Osteoblast (primary cell): ENCODE measurements at regions not wholly inside any gene's neighbourhood (a gene's known extent, or its start where the extent isn't known, plus 50 kb on each side); places are given as distances from the start of the nearest gene placed in this dataset.
A peak's percentile ranks its signal among the peaks of the same experiment; 100 is the strongest.

Experiments used
- DNase-seq: peaks from one replicate; pipeline ENCODE4 v3.0.0; 2011; ENCODE audit warnings: low spot score, mixed read lengths; ENCODE audit not compliant: insufficient read length; ENCODE audit errors: missing footprints
- H2AFZ ChIP-seq: 2 replicates; pipeline ENCODE4 v1.6.0; 2011; ENCODE audit warnings: mild to moderate bottlenecking, low read length
- H3K27ac ChIP-seq: 2 replicates; pipeline ENCODE4 v1.5.1; 2011; ENCODE audit warnings: mild to moderate bottlenecking, low read depth, low read length, moderate library complexity
- H3K27me3 ChIP-seq: 2 replicates; pipeline ENCODE4 v1.6.0; 2012; ENCODE audit warnings: mild to moderate bottlenecking, control low read depth, inconsistent platforms, low read length, moderate library complexity; ENCODE audit not compliant: insufficient read depth
- H3K36me3 ChIP-seq: 2 replicates; pipeline ENCODE4 v1.5.1; 2011; ENCODE audit warnings: mild to moderate bottlenecking, low read length, control low read depth, moderate library complexity; ENCODE audit not compliant: insufficient read depth
- H3K4me1 ChIP-seq: 2 replicates; pipeline ENCODE4 v1.5.1; 2011; ENCODE audit warnings: mild to moderate bottlenecking, low read length, control low read depth, moderate library complexity; ENCODE audit not compliant: insufficient read depth
- H3K4me2 ChIP-seq: 2 replicates; pipeline ENCODE4 v1.6.0; 2011; ENCODE audit warnings: mild to moderate bottlenecking, low read length; ENCODE audit not compliant: insufficient read depth
- H3K4me3 ChIP-seq: fragments of 200-600 bp; sonication (generic); 3 replicates; pipeline ENCODE4 v1.5.1; 2012; ENCODE audit warnings: mild to moderate bottlenecking, low read length, inconsistent platforms; ENCODE audit not compliant: insufficient read depth
- H3K79me2 ChIP-seq: 2 replicates; pipeline ENCODE4 v1.6.0; 2012; ENCODE audit warnings: mild to moderate bottlenecking, low read length, control low read depth, inconsistent platforms; ENCODE audit not compliant: insufficient read depth
- H3K9me3 ChIP-seq: 2 replicates; pipeline ENCODE4 v1.5.1; 2011; ENCODE audit warnings: low read depth, low read length, control low read depth
- H4K20me1 ChIP-seq: 2 replicates; pipeline ENCODE4 v1.6.0; 2012; ENCODE audit warnings: mild to moderate bottlenecking, low read length, control low read depth; ENCODE audit not compliant: insufficient read depth
- CTCF ChIP-seq: IDR thresholded peaks from 2 replicates; pipeline ENCODE4 v1.5.1; 2011; ENCODE audit warnings: mild to moderate bottlenecking, low read depth, low read length, moderate library complexity; ENCODE audit errors: extremely low read depth

- Histone ChIP-seq H3K27me3 (no peaks in the 10 kb centered on the region), H3K4me3 (no peak overlapping the region), H3K9me3 (no peaks in the 10 kb centered on the region), H2AFZ (peak overlapping the region; percentile 9), H3K27ac (peak overlapping the region; percentile 54), H3K4me2 (no peak overlapping the region), H3K4me1 (peaks cover 34% of the 10 kb centered on the region), H4K20me1 (no peaks in the 10 kb centered on the region), H3K79me2 (no peaks in the 10 kb centered on the region), H3K36me3 (no peaks in the 10 kb centered on the region)
- DNase-seq = no peak
- no peak for TF ChIP-seq CTCF
Measured at GRCh38 chr4:137370679-137371078, 161.6 kb downstream of the PCDH18 start.

GRCh38 chr4:137370206-137370633, 162.1 kb downstream of the PCDH18 start:
- Histone ChIP-seq H3K27ac (peak overlapping the region; percentile 54), H3K9me3 (no peaks in the 10 kb centered on the region), H3K36me3 (no peaks in the 10 kb centered on the region), H3K4me3 (peak overlapping the region; percentile 8), H3K27me3 (no peaks in the 10 kb centered on the region), H3K79me2 (no peaks in the 10 kb centered on the region), H3K4me2 (peak overlapping the region; percentile 25), H3K4me1 (peaks cover 30% of the 10 kb centered on the region), H4K20me1 (no peaks in the 10 kb centered on the region), H2AFZ (no peak overlapping the region)
- no peak for TF ChIP-seq CTCF
- DNase-seq = no peak

- Histone ChIP-seq H3K4me2 (no peak overlapping the region), H3K79me2 (no peaks in the 10 kb centered on the region), H3K27me3 (no peaks in the 10 kb centered on the region), H3K4me1 (peaks cover 12% of the 10 kb centered on the region), H3K36me3 (no peaks in the 10 kb centered on the region), H3K4me3 (no peak overlapping the region), H2AFZ (no peak overlapping the region), H3K27ac (no peak overlapping the region), H3K9me3 (no peaks in the 10 kb centered on the region), H4K20me1 (no peaks in the 10 kb centered on the region)
- DNase-seq = no peak
- TF ChIP-seq CTCF = no peak
Measured at GRCh38 chr4:137367620-137368019, 164.7 kb downstream of the PCDH18 start.

GRCh38 chr4:137363496-137363895, 168.8 kb downstream of the PCDH18 start:
- H4K20me1 ChIP-seq = no peaks in the 10 kb centered on the region
- no peak overlapping the region for H2AFZ ChIP-seq
- H3K27ac ChIP-seq = no peak overlapping the region
- H3K36me3 ChIP-seq = no peaks in the 10 kb centered on the region
- no peak for TF ChIP-seq CTCF
- H3K4me2 ChIP-seq = no peak overlapping the region
- no peak overlapping the region for H3K4me3 ChIP-seq
- H3K9me3 ChIP-seq = no peaks in the 10 kb centered on the region
- peaks cover 8% of the 10 kb centered on the region for H3K4me1 ChIP-seq
- no peaks in the 10 kb centered on the region for H3K79me2 ChIP-seq
- no peak for DNase-seq
- no peaks in the 10 kb centered on the region for H3K27me3 ChIP-seq
